Iris pigment epithelial cell (primary cell): ENCODE measurements at regions not wholly inside any gene's neighbourhood (a gene's known extent, or its start where the extent isn't known, plus 50 kb on each side); places are given as distances from the start of the nearest gene placed in this dataset.

ENCODE experiments used
- DNase-seq: peaks from one replicate; pipeline ENCODE4 v3.0.0-alpha.2; 2011; ENCODE audit warnings: low read depth

DNA sequence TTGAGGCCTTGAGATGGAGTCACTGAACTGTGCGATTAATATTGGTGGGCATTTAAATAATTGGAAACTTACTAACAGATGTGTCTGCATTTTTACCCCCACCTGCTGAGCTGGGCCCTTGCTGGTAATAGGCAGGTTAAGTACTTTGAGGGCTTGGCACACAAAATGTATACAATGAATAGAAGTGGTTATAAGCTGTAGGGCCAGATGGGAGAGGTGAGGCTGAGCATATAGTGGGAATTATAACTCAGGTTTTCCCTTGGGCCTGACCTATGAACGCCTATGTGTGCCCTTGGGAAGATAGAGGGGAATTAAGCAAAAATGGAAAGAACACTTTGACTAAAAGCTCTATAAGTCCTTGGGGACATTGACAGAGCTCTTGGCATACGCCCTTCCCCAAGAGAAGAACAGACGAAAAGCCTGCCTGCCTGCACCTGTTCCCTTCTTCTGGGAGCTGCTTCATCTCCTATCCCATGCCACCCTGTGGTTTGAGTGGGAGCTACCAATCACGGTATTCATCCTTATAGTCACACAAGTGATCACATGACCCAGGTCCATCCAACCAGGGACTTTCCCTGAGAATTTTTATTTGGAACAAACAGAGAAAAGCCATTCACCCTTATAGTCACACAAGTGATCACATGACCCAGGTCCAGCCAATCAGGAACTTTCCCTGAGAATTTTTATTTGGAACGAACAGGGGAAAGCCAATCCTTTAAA is 260.7 kb upstream of the CSF3R start:
- no peak for DNase-seq

DNA sequence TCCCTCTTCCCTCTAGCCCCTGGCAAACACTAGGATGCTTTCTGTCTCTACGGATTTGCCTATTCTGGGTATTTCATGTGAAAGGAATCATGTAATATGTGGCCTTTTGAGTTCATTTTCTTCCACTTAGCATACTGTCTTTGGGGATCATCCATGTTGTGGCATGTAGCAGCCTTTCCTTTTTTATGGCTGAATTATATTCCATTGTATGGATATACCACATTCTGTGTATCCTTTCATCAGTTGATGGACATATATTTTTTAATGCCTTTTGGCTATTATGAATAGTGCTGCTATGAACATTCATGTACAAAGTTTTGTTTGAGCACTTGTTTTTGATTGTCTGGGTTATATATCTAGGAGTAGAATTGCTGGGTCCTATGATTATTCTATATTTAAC is 258.4 kb upstream of the CSF3R start:
- no peak for DNase-seq

DNA sequence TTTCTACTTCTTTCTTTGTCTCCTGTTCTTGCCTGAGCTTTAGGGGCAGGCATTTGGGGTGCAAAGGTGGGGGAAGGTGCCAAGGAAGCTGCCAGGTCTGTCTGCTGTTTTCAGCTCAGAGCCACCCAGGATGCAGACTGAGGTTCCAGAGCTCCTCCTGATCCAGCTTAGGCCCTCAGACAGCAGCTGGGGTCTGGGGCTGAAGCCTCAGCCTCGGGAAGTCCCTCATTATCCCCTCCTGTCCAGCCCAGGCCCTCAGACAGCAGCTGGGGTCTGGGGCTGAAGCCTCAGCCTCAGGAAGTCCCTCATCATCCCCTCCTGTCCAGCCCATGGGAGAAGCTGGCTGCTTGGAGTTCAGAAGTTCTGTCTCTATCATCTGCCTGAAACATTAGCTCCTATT is 257.7 kb upstream of the CSF3R start:
- DNase-seq = no peak

DNA sequence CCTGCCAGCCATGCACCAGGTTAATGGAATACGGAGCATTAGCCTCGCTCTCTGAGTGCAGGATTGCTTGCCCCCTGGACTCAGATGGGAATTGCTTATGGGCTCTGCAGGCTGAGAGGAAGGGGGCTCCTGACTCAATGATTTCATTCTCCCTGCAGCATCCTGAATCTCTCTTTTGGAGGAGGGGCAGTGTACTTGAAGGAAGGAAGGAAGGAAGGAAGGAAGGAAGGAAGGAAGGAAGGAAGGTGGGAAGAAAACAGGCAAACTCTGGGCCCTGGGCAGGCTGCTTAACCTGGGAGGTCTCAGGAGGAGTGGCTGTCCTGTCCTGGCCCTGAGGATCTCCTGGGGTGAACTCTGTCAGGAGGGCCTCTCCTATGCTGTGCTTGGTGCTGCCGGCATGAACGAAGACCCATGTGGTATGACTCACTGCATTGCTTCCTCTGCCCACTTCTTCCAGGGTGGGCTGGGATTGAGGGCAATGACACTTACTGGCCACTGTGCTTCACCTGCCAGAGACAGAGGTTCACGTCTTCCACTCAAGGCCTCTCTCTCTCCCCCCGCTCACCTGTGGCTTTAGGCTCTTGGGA is 257.1 kb upstream of the CSF3R start:
- no peak for DNase-seq

DNA sequence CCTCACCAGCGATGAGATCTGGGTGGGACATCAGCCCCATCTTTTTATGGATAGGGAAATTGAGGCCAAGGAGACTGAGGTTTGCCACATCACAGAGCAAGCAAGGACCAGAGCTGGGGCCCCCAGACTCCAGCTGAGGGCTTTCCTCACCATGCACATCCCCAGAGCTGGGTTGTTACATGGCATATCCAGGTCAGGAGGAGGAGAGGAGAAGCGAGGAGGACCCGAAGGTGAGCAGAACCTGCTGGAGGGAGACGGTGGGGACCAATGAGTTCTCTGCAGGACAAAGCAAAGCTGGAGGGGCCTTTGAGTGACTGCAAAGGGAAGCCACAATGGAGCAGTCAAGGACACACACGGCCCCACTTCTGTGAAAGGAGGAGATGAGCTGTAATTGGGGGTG is 255.5 kb upstream of the CSF3R start:
- DNase-seq = no peak

DNA sequence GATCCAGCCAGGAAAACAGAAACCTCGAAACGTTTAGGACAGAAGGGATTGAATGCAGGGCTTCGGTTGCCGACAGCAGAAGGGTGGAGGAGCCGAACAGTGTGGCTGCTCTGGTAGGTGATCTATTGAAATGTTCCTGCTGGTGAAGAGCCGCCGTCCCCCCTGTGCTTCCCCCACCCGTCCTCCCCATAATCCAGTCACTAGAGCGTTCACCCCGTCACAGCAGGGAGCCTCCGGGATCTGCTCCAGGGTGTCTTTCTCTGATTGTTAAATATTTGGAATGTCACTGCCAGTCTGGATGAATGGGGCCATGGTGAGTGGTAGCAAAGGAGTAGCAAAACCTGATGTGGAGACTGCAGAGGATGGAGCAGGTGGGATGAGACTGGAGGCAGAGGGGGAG is 255.1 kb upstream of the CSF3R start:
- DNase-seq = no peak

DNA sequence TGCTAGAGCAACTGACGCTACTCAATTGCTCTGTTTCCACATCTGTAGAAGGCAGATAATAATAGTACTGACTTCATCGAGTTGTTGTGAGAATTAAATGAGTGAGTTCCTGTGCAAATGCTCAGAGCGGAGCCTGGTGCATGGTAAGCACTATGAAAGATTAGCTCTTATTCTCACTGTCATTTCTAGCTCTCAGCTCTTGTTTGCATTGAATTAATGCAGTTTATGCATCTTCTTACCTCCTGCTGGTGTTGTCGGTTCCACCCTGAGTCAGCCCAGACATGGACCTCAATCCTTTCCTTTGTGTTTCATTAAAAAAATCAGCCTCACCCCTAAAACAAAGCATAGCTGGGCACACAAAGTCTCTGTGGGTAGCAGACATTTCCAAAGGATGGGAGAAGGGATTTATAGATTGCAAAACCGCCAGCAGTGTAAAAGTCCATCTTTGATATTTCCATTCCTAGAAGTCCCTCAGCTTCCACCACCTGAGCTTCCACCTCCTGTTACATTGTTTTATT is 254.4 kb upstream of the CSF3R start:
- DNase-seq = no peak

DNA sequence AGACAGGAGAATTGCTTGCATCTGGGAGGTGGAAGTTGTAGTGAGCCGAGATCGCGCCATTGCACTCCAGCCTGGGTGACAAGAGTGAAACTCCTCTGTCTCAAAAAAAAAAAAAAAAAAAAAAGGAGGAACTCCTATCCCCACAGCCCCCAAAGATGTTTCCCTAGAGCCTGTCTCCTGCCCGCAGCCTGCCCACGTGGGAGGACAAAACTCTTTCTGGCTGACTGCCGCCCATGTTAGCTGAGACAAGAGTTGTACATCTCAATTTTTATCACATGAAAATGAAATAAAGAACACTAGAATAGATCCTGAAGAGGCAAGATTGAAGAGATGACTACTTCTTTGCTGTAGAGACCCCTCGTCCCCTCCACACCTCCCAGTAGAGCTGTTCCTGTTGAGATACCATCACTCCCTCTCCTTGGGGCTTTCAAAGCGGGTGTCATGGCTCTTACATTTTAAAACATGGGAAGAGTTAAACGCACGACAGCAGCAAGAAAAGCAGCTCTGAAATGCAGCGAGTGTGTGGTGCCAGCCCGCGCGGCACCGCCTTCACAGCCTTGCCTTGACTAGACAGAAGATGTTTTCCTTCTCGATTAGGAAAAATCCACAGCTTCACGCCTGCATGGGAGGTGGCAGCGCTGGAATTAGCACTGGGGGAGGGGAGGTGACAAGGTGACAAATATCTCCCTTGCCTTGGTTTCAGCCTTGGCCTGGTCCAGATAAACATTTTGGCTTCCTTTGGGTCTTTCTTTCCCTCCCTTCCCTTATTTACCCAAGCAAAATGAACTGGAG is 253.4 kb upstream of the CSF3R start:
- DNase-seq = no peak

DNA sequence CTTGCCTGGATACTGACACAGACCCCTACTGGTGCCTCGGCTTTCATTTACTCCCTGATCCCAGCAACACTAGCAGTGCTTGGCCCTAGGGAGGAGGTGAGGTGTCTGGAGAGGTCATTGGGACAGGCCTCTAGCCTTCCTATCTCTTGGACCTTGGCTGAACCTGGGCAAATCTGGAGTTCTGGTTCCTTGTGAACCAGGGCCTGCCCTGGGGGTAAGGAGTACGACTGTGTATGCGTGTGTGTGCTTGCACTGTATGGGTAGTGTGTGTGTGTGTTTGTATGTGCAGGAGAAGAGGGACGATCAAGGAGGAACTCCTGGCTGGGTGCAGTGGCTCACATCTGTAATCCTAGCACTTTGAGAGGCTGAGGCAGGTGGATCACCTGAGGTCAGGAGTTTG is 252.7 kb upstream of the CSF3R start:
- DNase-seq = no peak

DNA sequence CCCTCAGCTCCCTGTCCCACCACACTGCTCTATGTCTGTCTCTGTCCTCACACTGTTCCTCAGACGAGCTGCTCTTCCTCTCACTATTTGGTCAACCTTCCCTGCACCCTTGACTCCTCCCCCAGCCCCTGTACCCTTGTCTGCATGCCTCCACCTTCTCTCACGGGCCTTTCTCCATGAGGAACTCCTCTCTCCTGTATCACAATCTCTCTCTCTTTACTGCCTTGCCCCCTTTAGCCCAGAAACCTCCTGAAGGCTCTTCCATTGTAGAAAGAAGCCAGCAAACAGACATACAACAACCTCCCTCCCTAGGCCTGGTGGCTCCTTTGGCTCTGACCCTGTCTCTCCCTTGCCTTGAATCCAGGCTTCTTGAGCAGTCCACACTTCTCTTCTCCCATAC is 251.6 kb upstream of the CSF3R start:
- no peak for DNase-seq

DNA sequence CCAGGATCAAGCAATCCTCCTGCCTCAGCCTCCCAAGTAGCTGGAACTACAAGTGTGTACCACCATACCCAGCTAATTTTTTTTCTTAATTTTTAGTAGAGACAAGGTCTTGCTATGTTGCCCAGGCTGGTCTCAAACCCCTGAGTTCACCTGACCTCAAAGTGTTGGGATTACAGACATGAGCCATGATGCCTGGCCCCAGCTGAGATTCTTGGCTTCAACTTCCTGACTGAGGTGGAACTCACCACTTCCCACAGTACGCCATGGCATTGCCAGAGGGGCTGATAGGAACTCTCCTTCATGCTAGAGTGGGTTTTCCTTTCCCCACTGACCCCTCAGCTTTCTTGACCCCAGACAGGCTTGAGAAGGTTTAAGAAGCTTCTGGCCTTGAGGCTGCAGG is 251.0 kb upstream of the CSF3R start:
- no peak for DNase-seq

DNA sequence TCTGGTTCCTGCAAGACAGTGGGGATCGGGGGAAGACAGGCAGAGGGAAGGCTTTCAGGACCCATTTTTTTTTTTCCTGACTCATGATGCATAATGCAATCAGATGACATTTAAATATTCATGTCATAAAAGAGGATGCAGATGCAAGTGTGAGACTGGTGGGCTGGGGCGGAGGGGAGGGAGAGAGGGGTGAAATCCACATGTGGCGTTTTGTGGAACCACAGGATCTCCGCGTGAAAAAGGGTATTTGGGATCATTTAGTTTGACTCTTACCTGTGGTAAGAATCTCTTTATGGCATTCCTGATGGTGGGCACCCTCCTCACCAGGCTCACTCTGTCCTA is 249.3 kb upstream of the CSF3R start:
- no peak for DNase-seq

DNA sequence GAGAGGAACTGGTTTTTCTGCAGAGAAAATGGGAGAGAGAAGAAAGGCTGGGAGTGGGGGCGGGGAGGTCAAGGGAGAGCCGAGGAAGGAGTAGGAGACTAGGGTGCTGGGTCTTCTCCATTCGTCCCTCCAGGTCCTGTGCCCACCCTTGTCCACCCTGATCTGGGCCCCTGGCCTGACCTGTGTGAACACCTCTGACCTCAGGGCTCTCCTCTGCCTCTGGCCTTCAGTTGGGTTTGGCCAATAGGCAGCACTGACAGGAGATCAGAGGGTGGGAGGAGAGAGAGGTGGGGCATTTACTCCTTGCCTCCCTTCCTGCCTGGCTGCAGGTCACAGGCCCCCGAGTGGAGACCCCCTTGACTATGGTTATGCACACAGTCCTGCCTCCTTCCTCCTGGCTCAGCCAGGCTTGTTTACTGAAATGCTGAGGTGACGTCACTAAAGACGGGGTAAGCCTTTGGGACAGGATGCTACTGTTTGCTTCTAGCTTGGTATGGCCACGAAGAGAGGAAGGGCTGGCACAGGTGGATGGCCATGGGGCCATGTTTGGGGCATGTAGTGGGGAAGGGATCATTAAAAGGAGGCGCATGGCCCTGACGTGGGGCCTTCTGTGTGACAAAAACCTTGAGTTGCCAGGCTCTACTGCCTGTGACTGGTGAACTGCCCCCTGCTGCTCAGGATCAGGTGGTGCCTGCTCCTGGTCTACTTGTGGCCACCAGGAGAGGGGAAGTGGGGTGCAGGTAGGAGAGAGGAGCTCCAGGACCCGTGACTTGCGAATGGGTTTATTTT is 248.7 kb upstream of the CSF3R start:
- no peak for DNase-seq

DNA sequence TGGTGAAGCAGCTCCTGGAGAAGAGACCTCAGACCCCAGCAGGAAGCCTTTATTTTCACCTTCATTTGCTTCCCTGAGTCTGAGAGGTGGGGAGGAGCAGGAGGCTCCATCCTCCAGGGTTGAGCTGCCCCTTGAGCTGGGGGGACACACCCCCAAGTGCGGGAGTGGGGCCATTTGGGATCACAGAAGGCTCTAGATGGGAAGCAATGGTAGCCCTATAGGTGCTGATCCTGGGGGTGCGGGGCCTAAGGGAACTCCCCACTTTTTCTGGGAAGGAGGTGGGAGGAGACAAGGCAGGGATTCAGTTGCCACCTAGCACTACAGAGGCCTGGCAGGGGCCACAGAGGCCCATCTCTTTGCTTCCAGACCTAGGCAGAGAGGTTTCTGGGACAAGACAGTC is 247.9 kb upstream of the CSF3R start:
- no peak for DNase-seq

DNA sequence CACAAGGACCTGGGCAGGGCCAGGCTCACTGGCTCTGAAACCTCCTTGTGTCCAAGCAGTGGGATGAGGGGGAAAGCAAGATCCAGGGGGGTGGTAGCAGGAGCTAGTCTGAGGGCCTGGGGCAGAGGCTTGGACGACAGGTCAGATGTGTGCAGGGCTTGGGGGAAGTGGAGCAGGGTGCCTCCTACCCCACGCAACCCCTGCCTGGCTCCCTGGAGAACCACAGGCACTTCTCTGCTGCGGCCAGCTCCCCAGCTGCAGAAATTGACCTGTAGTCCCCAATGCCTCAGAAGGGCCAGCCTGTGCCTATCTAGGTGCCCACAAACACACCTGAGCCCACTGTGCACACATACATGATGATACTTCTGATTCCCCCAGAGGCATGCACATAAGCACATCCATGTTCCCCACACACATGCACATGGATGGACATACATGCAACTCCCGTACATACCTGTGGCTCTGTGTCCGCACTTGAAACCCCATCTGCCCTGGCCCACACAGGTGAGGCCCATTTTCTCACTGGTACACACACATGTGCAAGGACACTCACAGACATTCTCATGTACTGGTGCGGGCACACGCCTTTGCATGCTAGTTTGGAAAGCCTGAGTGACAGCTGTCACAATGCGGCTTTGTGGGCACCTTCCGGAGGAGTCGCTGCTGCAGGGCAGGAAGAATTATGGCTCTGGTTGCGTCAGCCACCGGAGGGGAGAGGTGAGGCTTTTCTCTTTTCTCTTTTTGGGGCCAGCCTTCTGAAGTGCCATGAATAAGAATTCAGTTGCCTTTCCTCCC is 247.2 kb upstream of the CSF3R start:
- DNase-seq = no peak

DNA sequence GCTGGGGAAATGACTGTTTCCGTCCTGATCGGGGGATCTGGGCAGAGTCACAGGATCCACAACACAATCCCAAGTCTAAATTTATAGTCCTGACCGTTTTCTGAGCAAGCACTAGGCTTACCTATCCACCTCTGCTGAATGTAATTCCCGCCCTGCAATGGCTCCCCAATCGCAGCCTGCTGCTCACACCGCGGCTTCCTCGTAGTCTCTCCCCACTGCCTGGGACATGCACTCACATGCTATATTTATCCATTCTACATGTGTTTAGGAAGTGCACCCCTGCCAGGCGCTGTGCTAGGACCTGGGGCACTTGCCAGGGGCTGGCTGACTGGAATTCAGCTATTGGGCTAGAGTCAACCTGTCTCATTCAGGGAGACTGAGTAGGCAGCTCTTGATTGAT is 246.6 kb upstream of the CSF3R start:
- DNase-seq = no peak

DNA sequence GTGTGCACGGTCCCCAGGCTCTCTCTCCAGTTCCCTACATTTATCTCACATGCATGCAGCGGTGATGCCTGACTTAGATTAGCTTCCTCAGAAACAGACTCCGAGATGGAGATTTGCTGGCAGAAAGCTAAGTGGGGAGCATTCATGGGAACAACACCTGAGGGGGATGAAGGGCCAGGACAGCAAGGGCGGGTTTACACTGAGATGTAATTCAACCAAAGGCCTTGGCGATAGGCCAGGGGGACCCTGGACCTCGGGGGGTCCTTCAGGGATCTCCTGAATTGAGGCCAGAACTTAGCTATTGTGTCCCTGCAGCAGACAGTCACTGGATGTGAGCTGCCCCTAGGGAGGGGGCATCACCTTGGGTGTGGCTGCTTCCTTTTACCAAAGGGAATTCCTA is 246.1 kb upstream of the CSF3R start:
- no peak for DNase-seq

DNA sequence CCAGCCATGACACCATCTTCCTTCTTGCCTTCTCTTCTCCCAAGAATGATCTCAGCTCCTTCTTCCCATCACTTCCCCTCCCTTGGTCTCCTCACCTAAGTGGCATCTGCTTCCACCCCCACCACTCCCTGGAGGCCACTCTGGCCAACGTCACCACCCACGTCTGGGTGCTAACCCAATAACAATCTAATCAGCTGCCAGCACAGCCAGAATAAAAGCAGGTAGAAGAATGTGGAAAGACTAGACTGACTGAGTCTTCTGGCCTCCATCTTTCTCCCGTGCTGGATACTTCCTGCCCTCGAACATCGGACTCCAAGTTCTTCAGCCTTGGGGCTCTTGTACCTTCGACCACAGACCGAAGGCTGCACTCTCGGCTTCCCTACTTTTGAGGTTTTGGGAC is 245.3 kb upstream of the CSF3R start:
- DNase-seq = no peak

DNA sequence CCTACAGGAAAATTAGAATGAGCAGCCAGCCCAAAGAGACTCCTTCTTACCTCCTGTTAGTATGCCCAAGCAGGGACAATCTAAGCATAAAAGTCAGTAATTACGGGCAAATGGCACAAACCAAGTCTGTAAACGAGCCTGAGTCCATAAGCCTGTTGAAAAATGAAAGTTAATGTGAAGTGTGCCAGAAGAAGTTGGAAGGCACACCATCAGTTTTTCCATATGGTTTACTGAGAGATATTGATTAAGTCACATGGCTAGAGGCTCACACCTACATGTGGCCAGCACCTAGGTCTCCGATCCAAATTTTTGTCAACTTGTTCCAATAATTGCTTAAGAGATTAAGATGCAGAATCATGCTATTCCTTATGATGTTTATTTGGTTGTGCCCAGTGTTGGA is 242.4 kb upstream of the CSF3R start:
- DNase-seq = no peak

DNA sequence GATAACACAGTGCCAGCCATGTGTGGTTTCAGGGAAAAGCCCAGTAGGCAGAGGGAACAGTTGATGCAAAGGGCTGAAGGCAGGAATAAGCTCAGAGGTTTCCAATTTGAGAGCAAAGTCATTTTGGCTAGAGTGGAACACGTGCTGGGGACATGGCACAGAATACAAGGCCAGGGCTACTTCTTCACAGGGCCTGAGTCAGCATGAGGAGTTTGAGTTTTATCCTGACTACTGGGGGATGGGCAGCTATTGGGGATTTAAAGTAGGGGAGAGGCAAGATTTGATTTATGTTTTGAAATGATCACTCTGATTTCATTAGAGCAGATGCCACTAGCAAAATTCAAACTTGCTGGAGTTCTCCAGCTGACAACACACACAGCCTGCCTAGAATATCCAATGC is 241.1 kb upstream of the CSF3R start:
- no peak for DNase-seq

DNA sequence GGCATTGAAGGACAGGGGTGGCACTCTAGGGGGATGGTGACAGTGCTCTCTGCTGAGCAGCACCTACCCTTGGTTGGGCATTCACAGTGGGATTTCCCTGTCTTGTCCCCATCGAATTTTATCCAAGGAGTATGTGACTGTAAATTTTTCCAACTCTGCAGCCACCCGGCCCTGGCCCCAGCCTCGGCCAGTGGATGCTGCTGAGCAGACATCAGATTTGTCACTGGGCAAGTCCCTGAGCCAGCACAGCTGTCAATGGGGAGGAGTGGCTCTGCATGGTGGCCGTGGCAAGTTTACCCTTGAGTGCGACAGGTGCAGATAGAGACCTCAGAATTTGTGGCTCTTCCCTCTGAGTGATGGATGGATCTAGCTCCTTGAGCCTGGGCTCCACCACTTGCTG is 240.2 kb upstream of the CSF3R start:
- DNase-seq = no peak

DNA sequence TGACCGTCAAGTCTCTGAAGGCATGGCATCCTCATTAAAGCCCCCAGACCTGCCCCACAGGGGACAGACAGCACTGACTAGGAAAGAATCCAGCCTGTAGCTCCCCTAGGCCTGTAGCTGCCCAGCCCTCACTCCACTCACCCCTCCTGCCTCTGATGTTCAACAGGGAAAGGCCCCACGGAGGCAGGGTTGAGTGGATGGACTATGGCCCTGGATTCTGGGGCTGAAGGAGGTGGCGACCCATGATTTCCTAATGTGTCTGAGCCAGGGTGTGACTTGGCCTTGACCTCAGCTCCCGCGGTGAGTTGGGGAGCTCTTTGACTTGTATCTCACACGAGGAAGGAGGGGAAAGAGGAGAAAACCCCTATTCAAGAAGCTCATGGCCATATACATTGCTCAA is 238.5 kb upstream of the CSF3R start:
- DNase-seq = no peak
